HepG2 (cell line): ENCODE measurements at regions not wholly inside any gene's neighbourhood (a gene's known extent, or its start where the extent isn't known, plus 50 kb on each side); places are given as distances from the start of the nearest gene placed in this dataset.

Source experiments
- ATAC-seq: fragments of 200-7000 bp; cut with Tn5 transposase; 3 replicates; pipeline ENCODE4 v1.9.1; 2020; ENCODE audit warnings: mild to moderate bottlenecking, moderate library complexity
- BruUV-seq: library from RNA; stranded (reverse); fragments of 400-500 nt; replicated peaks from 2 replicates; lab custom pipeline; 2021; lab: Mats Ljungman, UMichigan
- CTCF ChIA-PET: fragments of 300-600 bp; formaldehyde crosslinking; extraction: SDS; loops from one replicate; lab custom pipeline; 2021; ENCODE audit warnings: low total read pairs, inconsistent platforms, low intra/inter-chr PET ratio; lab: Yijun Ruan, JAX
- POLR2A ChIA-PET: fragments of 350-600 bp; sonication (Branson Sonifier 250); formaldehyde crosslinking; loops from one replicate; lab custom pipeline; 2020; ENCODE audit warnings: antibody characterized with exemption, inconsistent platforms; lab: Yijun Ruan, JAX
- DNase-seq: peaks from one replicate; pipeline ENCODE4 v3.0.0-alpha.2; 2015; ENCODE audit warnings: low spot score
- FAIRE-seq: peaks from 3 replicates; lab custom pipeline; 2011; peaks lifted over from hg19 to GRCh38; lab: Jason Lieb, UNC
- H2AFZ ChIP-seq: one replicate; pipeline ENCODE4 v1.6.1; 2011; ENCODE audit warnings: low read length, inconsistent platforms
- H3K27ac ChIP-seq: fragments of 300-600 bp; 3 replicates; pipeline ENCODE4 v1.8.0; 2011; ENCODE audit warnings: mixed run types, mild to moderate bottlenecking, mixed read lengths, low read length, inconsistent platforms; ENCODE audit not compliant: insufficient read depth; ENCODE audit errors: extremely low read length
- H3K27me3 ChIP-seq, 2 experiments: fragments of 200-600 bp in 1 of 2; 2 replicates in 1 of 2; 3 replicates in 1 of 2; pipeline versions ENCODE4 v1.6.0 to v1.8.0; 2011; ENCODE audit warnings: low read length in 2 of 2, mild to moderate bottlenecking in 2 of 2, moderate library complexity in 2 of 2, inconsistent platforms in 1 of 2; ENCODE audit not compliant: insufficient read depth in 2 of 2, control insufficient read depth in 1 of 2
- H3K36me3 ChIP-seq, 2 experiments: fragments of 200-600 bp in 1 of 2; replicated peaks in 1 of 2; 2 replicates in 1 of 2; 3 replicates in 1 of 2; pipeline versions ENCODE4 v1.5.1 to v1.8.0; 2011; ENCODE audit warnings: low read length in 2 of 2, inconsistent platforms in 1 of 2; ENCODE audit not compliant: insufficient read depth in 2 of 2, control insufficient read depth in 1 of 2
- H3K4me1 ChIP-seq: 2 replicates; pipeline ENCODE4 v1.5.1; 2012; ENCODE audit warnings: low read length, inconsistent platforms; ENCODE audit not compliant: insufficient read depth
- H3K4me2 ChIP-seq: 2 replicates; pipeline ENCODE4 v1.6.0; 2011; ENCODE audit warnings: low read depth, low read length, inconsistent platforms
- H3K4me3 ChIP-seq, 3 experiments: fragments of 200-600 bp in 1 of 3; sonication (generic), shearing (Covaris generic) in 1 of 3; replicated peaks in 1 of 3; 2 replicates each; pipeline ENCODE4 v1.5.1; 2011 to 2016; ENCODE audit warnings: low read length in 3 of 3, inconsistent platforms in 2 of 3, low read depth in 2 of 3, mild to moderate bottlenecking in 2 of 3, control low read depth in 1 of 3, mixed read lengths in 1 of 3; ENCODE audit not compliant: insufficient read depth in 1 of 3
- H3K79me2 ChIP-seq: one replicate; pipeline ENCODE4 v1.6.1; 2011; ENCODE audit warnings: low read length, inconsistent platforms; ENCODE audit not compliant: insufficient read depth
- H3K9ac ChIP-seq: 2 replicates; pipeline ENCODE4 v1.6.0; 2011; ENCODE audit warnings: mild to moderate bottlenecking, low read depth, low read length, inconsistent platforms; ENCODE audit not compliant: insufficient read depth
- H3K9me3 ChIP-seq: 2 replicates; pipeline ENCODE4 v1.5.1; 2012; ENCODE audit warnings: mild to moderate bottlenecking, low read length
- H4K20me1 ChIP-seq: 2 replicates; pipeline ENCODE4 v1.6.0; 2011; ENCODE audit warnings: inconsistent platforms, mild to moderate bottlenecking, low read length, moderate library complexity; ENCODE audit not compliant: insufficient read depth
- CC2D1A ChIP-seq: sonication (generic); formaldehyde crosslinking; IDR thresholded peaks from 2 replicates; pipeline ENCODE4 v1.8.1; 2023; ENCODE audit warnings: mild to moderate bottlenecking, missing genetic modification reagents
- ISL2 ChIP-seq: sonication (generic); formaldehyde crosslinking; IDR thresholded peaks from 2 replicates; pipeline ENCODE4 v1.5.0; 2020; ENCODE audit warnings: missing genetic modification reagents
- SMAD1 ChIP-seq: sonication (generic); formaldehyde crosslinking; IDR thresholded peaks from 2 replicates; pipeline ENCODE4 v1.4.0; 2020; ENCODE audit warnings: missing genetic modification reagents, low read depth, mild to moderate bottlenecking, borderline replicate concordance
- ZFP82 ChIP-seq: sonication (generic); formaldehyde crosslinking; IDR thresholded peaks from 2 replicates; pipeline ENCODE4 v1.5.1; 2020; ENCODE audit warnings: mild to moderate bottlenecking, missing genetic modification reagents, borderline replicate concordance
- ZNF33B ChIP-seq: sonication (generic); formaldehyde crosslinking; IDR thresholded peaks from 2 replicates; pipeline ENCODE4 v1.5.1; 2020; ENCODE audit warnings: mild to moderate bottlenecking, missing genetic modification reagents
- ZNF362 ChIP-seq: sonication (generic); formaldehyde crosslinking; IDR thresholded peaks from 2 replicates; pipeline ENCODE4 v1.4.0; 2020; ENCODE audit warnings: missing genetic modification reagents, mild to moderate bottlenecking, borderline replicate concordance
- ZNF629 ChIP-seq: sonication (generic); formaldehyde crosslinking; conservative IDR thresholded peaks from 2 replicates; pipeline ENCODE4 v1.5.0; 2020; ENCODE audit warnings: missing genetic modification reagents
- in situ Hi-C: cut with HindIII; loops from 2 replicates; pipeline ENCODE4 v1.10.0; 2017; ENCODE audit warnings: low pct_unique_long_range_greater_than_20kb; ENCODE audit not compliant: extremely low pct_ligation_motif_present
- intact Hi-C: fragments of 100-400 bp; cut with micrococcal nuclease; formaldehyde crosslinking; loops from one replicate; pipeline ENCODE4 v1.10.0; 2022; ENCODE audit not compliant: unreplicated experiment
- TF ChIP-seq, protein P1 (sequence below): sonication (generic); formaldehyde crosslinking; IDR thresholded peaks from 2 replicates; pipeline ENCODE4 v1.4.0; 2020; ENCODE audit warnings: missing genetic modification reagents
- TF ChIP-seq, protein P2 (sequence below): sonication (generic); formaldehyde crosslinking; IDR thresholded peaks from 2 replicates; pipeline ENCODE4 v1.4.0; 2020; ENCODE audit warnings: missing genetic modification reagents

DNA sequence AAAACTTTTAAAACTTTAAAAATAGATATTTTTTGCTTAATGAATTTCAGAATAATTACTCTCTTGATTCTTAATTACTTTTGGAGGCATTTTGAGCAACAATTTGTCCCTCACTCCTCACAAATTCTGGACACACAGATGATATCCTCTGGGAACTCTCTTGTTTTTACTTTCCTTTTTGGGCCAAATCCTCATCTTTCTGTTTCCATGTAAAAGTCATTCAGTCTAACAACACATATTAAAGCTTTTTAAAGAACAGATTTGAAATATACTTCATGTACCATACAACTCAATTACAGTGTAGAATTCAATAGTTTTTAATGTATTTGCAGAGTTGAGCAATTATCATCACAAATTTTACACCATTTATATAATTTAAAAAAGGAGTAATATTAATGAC, 983.1 kb downstream of the STIM2 start:
- DNase-seq: no peak
- Histone ChIP-seq H3K9ac (no peak overlapping the region), H2AFZ (no peak overlapping the region), H3K4me1 (no peaks in the 10 kb centered on the region), H3K4me2 (no peak overlapping the region), H3K36me3 (no peaks in the 10 kb centered on the region), H3K9me3 (no peaks in the 10 kb centered on the region; the same call in 1 of the 2 replicates), H3K4me3 (no peak overlapping the region), H3K27me3 (no peaks in the 10 kb centered on the region), H3K27ac (no peak overlapping the region), H4K20me1 (no peaks in the 10 kb centered on the region), H3K79me2 (no peaks in the 10 kb centered on the region)
- intact Hi-C loops (no loop called here), in situ Hi-C loops (no loop called here)
- no peak for ATAC-seq
- ChIA-PET POLR2A (no interaction called here), CTCF (no interaction called here)
- TF ChIP-seq ZNF629 (CRISPR knock-in tag): no peak
- TF ChIP-seq ZFP82 (CRISPR knock-in tag): no peak
- TF ChIP-seq SMAD1 (CRISPR knock-in tag): no peak
- TF ChIP-seq ISL2 (CRISPR knock-in tag): no peak
- TF ChIP-seq, protein P1, sequence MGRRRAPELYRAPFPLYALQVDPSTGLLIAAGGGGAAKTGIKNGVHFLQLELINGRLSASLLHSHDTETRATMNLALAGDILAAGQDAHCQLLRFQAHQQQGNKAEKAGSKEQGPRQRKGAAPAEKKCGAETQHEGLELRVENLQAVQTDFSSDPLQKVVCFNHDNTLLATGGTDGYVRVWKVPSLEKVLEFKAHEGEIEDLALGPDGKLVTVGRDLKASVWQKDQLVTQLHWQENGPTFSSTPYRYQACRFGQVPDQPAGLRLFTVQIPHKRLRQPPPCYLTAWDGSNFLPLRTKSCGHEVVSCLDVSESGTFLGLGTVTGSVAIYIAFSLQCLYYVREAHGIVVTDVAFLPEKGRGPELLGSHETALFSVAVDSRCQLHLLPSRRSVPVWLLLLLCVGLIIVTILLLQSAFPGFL (CRISPR knock-in tag): no peak
- TF ChIP-seq, protein P2, sequence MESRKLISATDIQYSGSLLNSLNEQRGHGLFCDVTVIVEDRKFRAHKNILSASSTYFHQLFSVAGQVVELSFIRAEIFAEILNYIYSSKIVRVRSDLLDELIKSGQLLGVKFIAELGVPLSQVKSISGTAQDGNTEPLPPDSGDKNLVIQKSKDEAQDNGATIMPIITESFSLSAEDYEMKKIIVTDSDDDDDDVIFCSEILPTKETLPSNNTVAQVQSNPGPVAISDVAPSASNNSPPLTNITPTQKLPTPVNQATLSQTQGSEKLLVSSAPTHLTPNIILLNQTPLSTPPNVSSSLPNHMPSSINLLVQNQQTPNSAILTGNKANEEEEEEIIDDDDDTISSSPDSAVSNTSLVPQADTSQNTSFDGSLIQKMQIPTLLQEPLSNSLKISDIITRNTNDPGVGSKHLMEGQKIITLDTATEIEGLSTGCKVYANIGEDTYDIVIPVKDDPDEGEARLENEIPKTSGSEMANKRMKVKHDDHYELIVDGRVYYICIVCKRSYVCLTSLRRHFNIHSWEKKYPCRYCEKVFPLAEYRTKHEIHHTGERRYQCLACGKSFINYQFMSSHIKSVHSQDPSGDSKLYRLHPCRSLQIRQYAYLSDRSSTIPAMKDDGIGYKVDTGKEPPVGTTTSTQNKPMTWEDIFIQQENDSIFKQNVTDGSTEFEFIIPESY (CRISPR knock-in tag): no peak
- TF ChIP-seq ZNF33B (CRISPR knock-in tag): no peak
- no peak for TF ChIP-seq CC2D1A
- no peak for TF ChIP-seq ZNF362 (CRISPR knock-in tag)
- no peak for FAIRE-seq
- no TSS peak for BruUV-seq
